Tibial nerve (tissue), 4 donors: ENCODE measurements at regions not wholly inside any gene's neighbourhood (a gene's known extent, or its start where the extent isn't known, plus 50 kb on each side); places are given as distances from the start of the nearest gene placed in this dataset.

Source experiments
- EP300 ChIP-seq, 2 donors: sonication (generic); formaldehyde crosslinking; IDR thresholded peaks; one replicate each; pipeline ENCODE4 v1.6.1; 2017; ENCODE audit warnings: antibody characterized with exemption in 2 of 2, mild to moderate bottlenecking in 1 of 2
- TF ChIP-seq, protein P1 (sequence below), 5 experiments: fragments of 200-600 bp in 3 of 5; fragments of 450-650 bp in 2 of 5; sonication (generic) in 3 of 5; IDR thresholded peaks; one replicate each; pipeline ENCODE4 v1.5.1; 2016 to 2019; ENCODE audit warnings: antibody characterized with exemption in 5 of 5, mild to moderate bottlenecking in 3 of 5, moderate library complexity in 2 of 5

- TF ChIP-seq, protein P1, sequence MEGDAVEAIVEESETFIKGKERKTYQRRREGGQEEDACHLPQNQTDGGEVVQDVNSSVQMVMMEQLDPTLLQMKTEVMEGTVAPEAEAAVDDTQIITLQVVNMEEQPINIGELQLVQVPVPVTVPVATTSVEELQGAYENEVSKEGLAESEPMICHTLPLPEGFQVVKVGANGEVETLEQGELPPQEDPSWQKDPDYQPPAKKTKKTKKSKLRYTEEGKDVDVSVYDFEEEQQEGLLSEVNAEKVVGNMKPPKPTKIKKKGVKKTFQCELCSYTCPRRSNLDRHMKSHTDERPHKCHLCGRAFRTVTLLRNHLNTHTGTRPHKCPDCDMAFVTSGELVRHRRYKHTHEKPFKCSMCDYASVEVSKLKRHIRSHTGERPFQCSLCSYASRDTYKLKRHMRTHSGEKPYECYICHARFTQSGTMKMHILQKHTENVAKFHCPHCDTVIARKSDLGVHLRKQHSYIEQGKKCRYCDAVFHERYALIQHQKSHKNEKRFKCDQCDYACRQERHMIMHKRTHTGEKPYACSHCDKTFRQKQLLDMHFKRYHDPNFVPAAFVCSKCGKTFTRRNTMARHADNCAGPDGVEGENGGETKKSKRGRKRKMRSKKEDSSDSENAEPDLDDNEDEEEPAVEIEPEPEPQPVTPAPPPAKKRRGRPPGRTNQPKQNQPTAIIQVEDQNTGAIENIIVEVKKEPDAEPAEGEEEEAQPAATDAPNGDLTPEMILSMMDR (IDR thresholded peaks at IDR 0.05), result no peak
- TF ChIP-seq EP300 (IDR thresholded peaks at IDR 0.05), result no peak
Observed at GRCh38 chr6:145008715-145009114, 723.6 kb downstream of the UTRN start.
